AG04449 (cell line): ENCODE measurements at regions not wholly inside any gene's neighbourhood (a gene's known extent, or its start where the extent isn't known, plus 50 kb on each side); places are given as distances from the start of the nearest gene placed in this dataset.

Source experiments
- CTCF ChIA-PET: fragments of 350-600 bp; formaldehyde crosslinking; extraction: SDS; loops from one replicate; lab custom pipeline; 2021; ENCODE audit warnings: antibody characterized with exemption; lab: Yijun Ruan, JAX
- POLR2A ChIA-PET: fragments of 400-600, 350-600 bp; formaldehyde crosslinking; extraction: SDS; loops from one replicate; lab custom pipeline; 2020; ENCODE audit warnings: antibody characterized with exemption, inconsistent platforms; lab: Yijun Ruan, JAX
- DNase-seq: peaks from one replicate; pipeline ENCODE4 v3.0.0-alpha.2; 2010; ENCODE audit warnings: low read depth, low spot score
- H3K4me3 ChIP-seq: 2 replicates; pipeline ENCODE4 v1.5.1; 2011; ENCODE audit warnings: low read depth, mild to moderate bottlenecking, control low read depth, low read length
- TF ChIP-seq, protein P1 (sequence below): IDR thresholded peaks from one replicate; pipeline ENCODE4 v1.5.1; 2011; ENCODE audit warnings: mild to moderate bottlenecking, moderate library complexity, low read length, control low read depth, inconsistent platforms; ENCODE audit not compliant: insufficient read depth; ENCODE audit errors: missing control alignments

GRCh38 chr6:150686566-150686965, 86.9 kb downstream of the PLEKHG1 start:
- ChIA-PET CTCF (interaction anchor here (1.1 to 3.1 kb wide), 4 partner anchors 9 to 131 kb away, joined by 3 to 18 read pairs (median 8); no protein-coding TSS in a partner anchor), POLR2A (no interaction called here)
- TF ChIP-seq, protein P1, sequence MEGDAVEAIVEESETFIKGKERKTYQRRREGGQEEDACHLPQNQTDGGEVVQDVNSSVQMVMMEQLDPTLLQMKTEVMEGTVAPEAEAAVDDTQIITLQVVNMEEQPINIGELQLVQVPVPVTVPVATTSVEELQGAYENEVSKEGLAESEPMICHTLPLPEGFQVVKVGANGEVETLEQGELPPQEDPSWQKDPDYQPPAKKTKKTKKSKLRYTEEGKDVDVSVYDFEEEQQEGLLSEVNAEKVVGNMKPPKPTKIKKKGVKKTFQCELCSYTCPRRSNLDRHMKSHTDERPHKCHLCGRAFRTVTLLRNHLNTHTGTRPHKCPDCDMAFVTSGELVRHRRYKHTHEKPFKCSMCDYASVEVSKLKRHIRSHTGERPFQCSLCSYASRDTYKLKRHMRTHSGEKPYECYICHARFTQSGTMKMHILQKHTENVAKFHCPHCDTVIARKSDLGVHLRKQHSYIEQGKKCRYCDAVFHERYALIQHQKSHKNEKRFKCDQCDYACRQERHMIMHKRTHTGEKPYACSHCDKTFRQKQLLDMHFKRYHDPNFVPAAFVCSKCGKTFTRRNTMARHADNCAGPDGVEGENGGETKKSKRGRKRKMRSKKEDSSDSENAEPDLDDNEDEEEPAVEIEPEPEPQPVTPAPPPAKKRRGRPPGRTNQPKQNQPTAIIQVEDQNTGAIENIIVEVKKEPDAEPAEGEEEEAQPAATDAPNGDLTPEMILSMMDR: no peak
- no peak overlapping the region for H3K4me3 ChIP-seq
- no peak for DNase-seq

DNA sequence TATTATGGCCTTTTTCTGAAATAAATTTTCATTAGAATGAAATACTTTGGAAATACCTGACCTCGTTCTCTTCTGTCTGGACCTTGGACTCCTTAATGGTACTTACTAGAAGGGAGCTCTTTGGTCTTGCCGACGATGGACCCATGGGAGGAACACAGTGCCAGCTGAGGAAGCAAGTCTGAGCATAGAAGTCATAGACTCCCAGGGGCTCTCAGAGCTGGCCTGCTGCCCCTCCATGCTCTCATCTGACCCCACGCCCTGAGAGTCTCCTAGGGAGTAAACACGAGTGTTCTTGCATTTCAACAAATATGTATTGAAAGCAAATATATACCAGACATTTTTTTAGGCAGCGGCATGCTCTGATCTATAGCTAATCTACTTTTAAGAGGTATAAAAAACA, 87.8 kb downstream of the PLEKHG1 start:
- DNase-seq: no peak
- ChIA-PET POLR2A (no interaction called here), CTCF (interaction anchor here (1.0 to 3.1 kb wide), 4 partner anchors 8 to 128 kb away, joined by 3 to 18 read pairs (median 8); no protein-coding TSS in a partner anchor)
- H3K4me3 ChIP-seq: no peak overlapping the region
- TF ChIP-seq, protein P1: no peak

- ChIA-PET POLR2A (no interaction called here), CTCF (no interaction called here)
- TF ChIP-seq, protein P1: no peak
These were observed 90.4 kb downstream of the PLEKHG1 start for GRCh38 chr6:150689900-150690590.

DNA sequence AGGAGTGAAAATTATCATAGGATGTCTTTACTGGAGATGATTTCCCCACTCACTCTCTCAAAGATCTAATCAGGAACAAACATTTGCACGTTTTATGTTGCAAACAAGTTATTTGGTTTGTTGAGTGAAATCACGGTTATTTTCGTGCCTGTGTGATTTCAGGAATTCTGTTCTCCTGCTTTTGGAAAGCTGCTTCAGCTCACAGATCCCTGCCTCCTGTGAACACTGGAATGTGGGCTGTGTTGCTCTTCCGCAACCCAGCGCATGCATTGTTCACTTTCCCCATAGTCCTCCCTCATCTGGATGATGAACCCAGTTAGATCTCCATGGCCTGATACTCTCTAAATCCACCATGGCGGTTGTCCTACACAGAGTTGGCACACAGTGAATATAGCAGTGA, 91.0 kb downstream of the PLEKHG1 start:
- DNase-seq: no peak
- H3K4me3 ChIP-seq: no peak overlapping the region
- TF ChIP-seq, protein P1: no peak
- POLR2A ChIA-PET: no interaction called here
- CTCF ChIA-PET: no interaction called here

More at GRCh38 chr6:150689900-150690590, 90.4 kb downstream of the PLEKHG1 start:
- H3K4me3 ChIP-seq: no peak overlapping the region
- no peak for DNase-seq

DNA sequence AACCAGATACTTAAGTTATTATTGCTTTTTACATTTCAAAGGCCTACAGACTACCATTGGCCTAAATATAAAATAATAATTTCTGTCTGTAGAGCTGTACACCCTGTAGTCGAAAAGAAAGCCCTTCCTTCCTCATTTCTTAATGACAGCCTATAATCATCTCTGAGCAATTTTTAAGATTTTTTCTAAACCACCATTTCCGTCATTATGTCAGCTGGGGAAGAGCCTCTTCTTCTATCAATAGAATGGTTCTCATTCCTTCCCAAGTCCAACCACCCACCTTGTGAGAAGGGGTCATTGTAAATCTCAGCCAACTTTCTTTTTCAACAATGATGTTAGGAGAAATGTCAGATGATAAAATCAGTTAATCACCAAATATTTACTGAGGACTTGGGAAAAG, 91.8 kb downstream of the PLEKHG1 start:
- H3K4me3 ChIP-seq: no peak overlapping the region
- ChIA-PET POLR2A (no interaction called here), CTCF (no interaction called here)
- DNase-seq: no peak
- TF ChIP-seq, protein P1: no peak

- CTCF ChIA-PET: no interaction called here
- TF ChIP-seq, protein P1: no peak
These were observed 92.9 kb downstream of the PLEKHG1 start for GRCh38 chr6:150692604-150693003.

More at GRCh38 chr6:150692604-150693003, 92.9 kb downstream of the PLEKHG1 start:
- POLR2A ChIA-PET: no interaction called here
- no peak for DNase-seq
- H3K4me3 ChIP-seq: no peak overlapping the region
